ENCODE measurements at regions not wholly inside any gene's neighbourhood (a gene's known extent, or its start where the extent isn't known, plus 50 kb on each side); places are given as distances from the start of the nearest gene placed in this dataset.

DNA sequence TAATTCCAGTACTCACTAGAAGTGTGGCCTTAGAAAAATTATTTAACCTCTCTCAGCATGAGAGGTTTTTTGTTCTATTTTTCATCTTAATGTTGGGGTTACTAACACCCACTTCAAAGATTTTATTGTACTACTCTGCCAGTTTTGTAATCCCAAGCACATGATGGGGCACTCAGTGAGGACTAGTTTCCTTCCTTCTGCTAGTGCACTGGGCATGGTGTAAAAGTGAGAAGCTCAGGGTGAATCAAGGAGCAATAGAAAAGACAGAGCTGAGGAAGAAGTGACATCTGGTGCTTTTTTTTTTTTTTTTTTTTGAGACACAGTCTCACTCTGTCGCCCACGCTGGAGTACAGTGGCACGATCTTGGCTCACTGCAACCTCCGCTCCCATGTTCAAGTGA lies 439.4 kb upstream of the ARID1B start:
- Histone ChIP-seq H3K27ac (ENCODE audit: low read depth, low read length) (no peak overlapping the region), H3K36me3 (ENCODE audit: control insufficient read depth, insufficient read depth, low read length) (no peaks in the 10 kb centered on the region), H3K9me3 (ENCODE audit: control insufficient read depth, insufficient read depth, low read length) (no peaks in the 10 kb centered on the region), H3K4me1 (ENCODE audit: control insufficient read depth, insufficient read depth, low read length) (no peaks in the 10 kb centered on the region), H3K4me3 (ENCODE audit: low read depth, low read length) (no peak overlapping the region), H3K27me3 (ENCODE audit: control insufficient read depth, insufficient read depth, low read length) (no peaks in the 10 kb centered on the region)
- DNase-seq (ENCODE audit: low read depth in 4 of 6, low spot score in 6 of 6), result no peak
- WGBS (ENCODE audit: insufficient coverage), result 0% methylated on average over 1 of the region's 4 CpGs

DNA sequence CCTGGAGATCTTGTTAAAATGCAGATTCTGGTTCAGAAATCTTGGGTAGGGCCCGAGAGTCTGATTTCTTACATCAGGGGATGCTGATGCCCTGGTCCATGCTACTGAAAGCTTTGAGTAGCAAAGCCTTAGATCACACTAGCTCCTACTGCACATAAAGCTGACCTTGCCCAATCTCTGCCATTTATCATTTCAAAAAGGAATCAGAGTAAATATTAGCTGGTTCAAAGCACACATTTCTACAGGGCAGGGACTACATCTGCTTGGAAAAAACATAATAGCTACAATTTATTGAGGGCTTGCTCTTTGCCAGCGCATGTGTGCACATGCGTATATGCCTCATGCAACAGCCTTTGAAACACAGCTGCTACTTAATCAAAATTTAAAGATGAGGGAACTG lies 440.4 kb upstream of the ARID1B start:
- Histone ChIP-seq H3K9me3 (ENCODE audit: control insufficient read depth, insufficient read depth, low read length) (peaks cover 4% of the 10 kb centered on the region), H3K27me3 (ENCODE audit: control insufficient read depth, insufficient read depth, low read length) (no peaks in the 10 kb centered on the region), H3K36me3 (ENCODE audit: control insufficient read depth, insufficient read depth, low read length) (no peaks in the 10 kb centered on the region), H3K4me3 (ENCODE audit: low read depth, low read length) (no peak overlapping the region), H3K4me1 (ENCODE audit: control insufficient read depth, insufficient read depth, low read length) (no peaks in the 10 kb centered on the region), H3K27ac (ENCODE audit: low read depth, low read length) (no peak overlapping the region)
- DNase-seq (ENCODE audit: low read depth in 4 of 6, low spot score in 6 of 6), result peak in 1 of 6 donors; percentile 37
- 86% methylated on average over 3 of the region's 3 CpGs for WGBS (ENCODE audit: insufficient coverage)

DNA sequence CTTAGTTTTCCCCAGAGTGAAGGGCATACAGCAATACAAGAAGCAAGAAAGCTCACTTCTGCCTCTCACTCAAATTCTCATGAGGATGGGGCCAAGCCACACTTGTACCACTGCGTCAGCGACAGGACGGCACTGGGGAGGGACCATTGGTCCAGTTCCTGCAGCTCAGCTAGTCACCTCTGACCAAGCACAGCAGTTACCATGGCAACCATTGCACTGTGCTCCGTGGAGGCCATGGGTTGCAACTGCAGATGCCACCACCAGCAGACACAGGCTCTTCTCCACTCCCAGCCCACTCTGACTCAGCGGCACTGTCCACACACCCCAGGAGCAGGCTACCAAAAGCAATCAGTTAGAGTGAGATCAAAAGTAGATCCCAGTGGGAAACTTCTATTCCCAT lies 441.1 kb upstream of the ARID1B start:
- peak in 1 of 6 donors; percentile 67 for DNase-seq (ENCODE audit: low read depth in 4 of 6, low spot score in 6 of 6)
- WGBS (ENCODE audit: insufficient coverage), result 37% methylated on average over 5 of the region's 5 CpGs
- Histone ChIP-seq H3K36me3 (ENCODE audit: control insufficient read depth, insufficient read depth, low read length) (no peaks in the 10 kb centered on the region), H3K27me3 (ENCODE audit: control insufficient read depth, insufficient read depth, low read length) (no peaks in the 10 kb centered on the region), H3K9me3 (ENCODE audit: control insufficient read depth, insufficient read depth, low read length) (peaks cover 4% of the 10 kb centered on the region), H3K4me3 (ENCODE audit: low read depth, low read length) (no peak overlapping the region), H3K27ac (ENCODE audit: low read depth, low read length) (no peak overlapping the region), H3K4me1 (ENCODE audit: control insufficient read depth, insufficient read depth, low read length) (no peaks in the 10 kb centered on the region)

DNA sequence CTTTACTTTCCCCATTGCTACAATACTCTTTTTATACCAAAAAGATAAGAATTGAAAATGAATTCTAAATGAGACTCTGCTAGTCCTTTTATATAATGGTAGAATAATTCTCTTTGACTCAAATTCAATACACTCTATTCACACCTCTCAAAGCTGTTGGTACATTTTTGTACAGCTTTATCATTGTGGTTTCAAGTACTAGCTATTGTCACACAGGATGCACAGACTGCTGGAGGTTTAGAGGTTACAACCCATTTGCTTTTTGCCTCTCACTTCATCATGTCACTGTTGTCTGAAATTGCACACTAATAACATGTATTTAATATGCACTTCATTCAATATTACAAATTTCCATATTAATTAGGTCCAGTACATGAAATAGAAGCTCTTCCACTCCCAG lies 442.2 kb upstream of the ARID1B start:
- Histone ChIP-seq H3K27ac (ENCODE audit: low read depth, low read length) (no peak overlapping the region), H3K27me3 (ENCODE audit: control insufficient read depth, insufficient read depth, low read length) (no peaks in the 10 kb centered on the region), H3K9me3 (ENCODE audit: control insufficient read depth, insufficient read depth, low read length) (peaks cover 4% of the 10 kb centered on the region), H3K4me1 (ENCODE audit: control insufficient read depth, insufficient read depth, low read length) (no peaks in the 10 kb centered on the region), H3K4me3 (ENCODE audit: low read depth, low read length) (no peak overlapping the region), H3K36me3 (ENCODE audit: control insufficient read depth, insufficient read depth, low read length) (no peaks in the 10 kb centered on the region)
- DNase-seq (ENCODE audit: low read depth in 4 of 6, low spot score in 6 of 6), result no peak

DNA sequence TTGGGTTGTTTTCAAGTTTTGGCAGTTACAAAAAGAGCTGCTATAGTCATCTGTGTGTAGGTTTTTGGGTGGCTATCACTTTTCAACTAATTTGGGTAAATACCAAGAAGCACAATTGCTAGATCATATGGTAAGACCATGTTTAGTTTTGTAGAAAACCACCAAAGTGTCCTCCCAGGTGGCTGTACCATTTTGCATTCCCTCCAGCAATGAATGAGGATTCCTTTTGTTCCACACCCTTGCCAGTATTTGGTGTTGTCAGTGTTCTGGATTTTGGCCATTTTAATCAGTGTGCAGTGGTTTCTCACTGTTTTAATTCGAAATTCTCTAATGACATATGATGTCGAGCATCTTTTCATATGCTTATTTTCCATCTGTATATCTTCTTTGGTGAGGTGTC lies 457.5 kb upstream of the ARID1B start:
- Histone ChIP-seq H3K4me3 (ENCODE audit: low read depth, low read length) (no peak overlapping the region), H3K9me3 (ENCODE audit: control insufficient read depth, insufficient read depth, low read length) (no peaks in the 10 kb centered on the region), H3K27ac (ENCODE audit: low read depth, low read length) (no peak overlapping the region), H3K27me3 (ENCODE audit: control insufficient read depth, insufficient read depth, low read length) (no peaks in the 10 kb centered on the region), H3K4me1 (ENCODE audit: control insufficient read depth, insufficient read depth, low read length) (peaks cover 12% of the 10 kb centered on the region), H3K36me3 (ENCODE audit: control insufficient read depth, insufficient read depth, low read length) (no peaks in the 10 kb centered on the region)
- no CpG with 5 or more reads among the region's 2 CpGs for WGBS (ENCODE audit: insufficient coverage)
- DNase-seq (ENCODE audit: low read depth in 4 of 6, low spot score in 6 of 6), result peak in 1 of 6 donors; percentile 60

DNA sequence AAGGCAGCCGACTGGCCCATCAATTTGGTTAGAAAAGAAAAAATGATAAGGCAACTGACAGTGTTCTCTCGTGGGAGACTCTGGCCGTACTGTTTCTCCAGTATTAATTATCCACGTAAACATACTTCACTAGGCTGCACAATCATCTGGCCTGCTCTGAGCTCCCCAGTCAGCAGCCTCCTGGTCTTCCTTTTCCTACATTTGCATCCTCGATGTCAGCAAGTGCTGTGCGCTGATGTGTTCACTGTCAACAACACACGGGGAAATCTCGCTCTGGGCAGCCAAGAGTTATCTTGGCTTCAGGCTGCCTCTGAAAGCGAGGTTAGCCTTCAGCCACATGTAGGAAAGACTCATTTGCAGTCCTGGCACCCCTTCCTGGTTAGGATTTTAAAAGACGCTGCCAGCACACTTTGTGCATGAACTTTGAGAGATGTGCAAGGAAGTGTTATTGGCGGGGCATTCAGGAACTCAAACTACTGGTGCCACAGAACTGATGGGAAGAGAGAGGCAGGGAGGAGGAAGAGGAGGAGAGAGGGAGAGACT lies 460.5 kb upstream of the ARID1B start:
- Histone ChIP-seq H3K27ac (ENCODE audit: low read depth, low read length) (peak overlapping the region; percentile 12), H3K36me3 (ENCODE audit: control insufficient read depth, insufficient read depth, low read length) (no peaks in the 10 kb centered on the region), H3K27me3 (ENCODE audit: control insufficient read depth, insufficient read depth, low read length) (no peaks in the 10 kb centered on the region), H3K4me3 (ENCODE audit: low read depth, low read length) (no peak overlapping the region), H3K9me3 (ENCODE audit: control insufficient read depth, insufficient read depth, low read length) (no peaks in the 10 kb centered on the region), H3K4me1 (ENCODE audit: control insufficient read depth, insufficient read depth, low read length) (peaks cover 12% of the 10 kb centered on the region)
- DNase-seq (ENCODE audit: low read depth in 4 of 6, low spot score in 6 of 6), result peak in 3 of 6 donors; percentile 29 to 86 (median 66)
- 46% methylated on average over 10 of the region's 11 CpGs for WGBS (ENCODE audit: insufficient coverage)

DNA sequence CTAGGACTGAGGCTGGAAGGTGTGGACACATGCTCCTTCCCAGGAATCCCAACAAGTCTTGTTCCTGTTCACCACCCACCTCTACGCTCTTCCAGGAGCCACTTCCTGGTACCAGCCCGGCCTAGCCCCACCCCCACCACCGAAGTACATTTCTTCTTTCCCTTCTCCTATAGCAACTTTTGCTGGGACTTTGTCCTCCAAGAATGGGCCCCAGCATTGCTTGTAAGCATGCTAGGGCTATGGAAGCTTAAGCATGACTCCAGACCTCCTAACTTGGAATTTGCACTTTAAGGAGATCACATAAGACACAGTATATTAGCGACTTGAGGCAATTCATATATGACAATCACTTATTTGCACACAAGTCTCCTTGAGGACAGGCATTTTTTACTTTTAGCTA lies 462.0 kb upstream of the ARID1B start:
- Histone ChIP-seq H3K36me3 (ENCODE audit: control insufficient read depth, insufficient read depth, low read length) (no peaks in the 10 kb centered on the region), H3K27ac (ENCODE audit: low read depth, low read length) (no peak overlapping the region), H3K27me3 (ENCODE audit: control insufficient read depth, insufficient read depth, low read length) (no peaks in the 10 kb centered on the region), H3K9me3 (ENCODE audit: control insufficient read depth, insufficient read depth, low read length) (no peaks in the 10 kb centered on the region), H3K4me1 (ENCODE audit: control insufficient read depth, insufficient read depth, low read length) (peaks cover 12% of the 10 kb centered on the region), H3K4me3 (ENCODE audit: low read depth, low read length) (no peak overlapping the region)
- no peak for DNase-seq (ENCODE audit: low read depth in 4 of 6, low spot score in 6 of 6)
- WGBS (ENCODE audit: insufficient coverage), result 81% methylated on average over 3 of the region's 4 CpGs

DNA sequence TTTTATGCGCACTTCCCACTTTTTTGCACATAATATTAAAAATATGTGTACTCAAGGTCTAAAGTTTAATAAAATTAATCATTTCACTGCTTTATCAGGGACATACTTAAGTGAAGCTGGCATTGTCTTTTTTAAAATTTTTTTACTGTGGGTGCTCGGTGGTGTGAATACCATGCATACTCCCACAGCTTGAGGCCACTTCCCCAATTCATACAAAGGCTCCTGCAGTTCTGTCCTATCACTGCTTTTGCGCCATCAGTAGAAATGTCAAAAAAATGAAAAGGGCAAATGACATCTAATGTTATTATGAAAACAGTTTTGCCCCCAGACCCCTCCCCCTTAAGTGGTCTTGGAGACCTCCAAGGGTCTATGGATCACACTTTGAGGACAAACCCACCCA lies 464.1 kb upstream of the ARID1B start:
- Histone ChIP-seq H3K4me1 (ENCODE audit: control insufficient read depth, insufficient read depth, low read length) (peaks cover 12% of the 10 kb centered on the region), H3K4me3 (ENCODE audit: low read depth, low read length) (no peak overlapping the region), H3K36me3 (ENCODE audit: control insufficient read depth, insufficient read depth, low read length) (no peaks in the 10 kb centered on the region), H3K27ac (ENCODE audit: low read depth, low read length) (no peak overlapping the region), H3K9me3 (ENCODE audit: control insufficient read depth, insufficient read depth, low read length) (no peaks in the 10 kb centered on the region), H3K27me3 (ENCODE audit: control insufficient read depth, insufficient read depth, low read length) (no peaks in the 10 kb centered on the region)
- DNase-seq (ENCODE audit: low read depth in 4 of 6, low spot score in 6 of 6), result no peak
- WGBS (ENCODE audit: insufficient coverage), result no CpG with 5 or more reads among the region's 3 CpGs

DNA sequence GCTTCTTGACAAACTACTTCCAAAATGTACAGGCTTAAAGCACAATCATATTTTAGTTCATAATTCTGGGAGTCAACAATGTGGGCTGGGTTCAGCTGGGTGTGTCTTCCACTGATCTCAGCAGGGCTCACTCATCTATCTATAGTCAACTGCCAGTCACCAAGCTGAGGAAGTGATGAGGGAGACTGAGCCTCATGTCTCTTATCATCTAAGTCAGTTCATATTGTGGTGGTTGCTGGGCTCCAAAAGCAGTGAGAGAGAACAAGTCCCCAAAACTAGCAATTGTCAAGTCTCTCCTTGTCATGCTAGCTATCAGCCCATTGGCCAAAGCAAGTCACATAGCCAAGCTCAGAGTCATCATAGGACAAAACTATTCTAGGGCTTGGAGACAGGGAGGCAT lies 465.9 kb upstream of the ARID1B start:
- no peaks in the 10 kb centered on the region for H3K27me3 ChIP-seq (ENCODE audit: control insufficient read depth, insufficient read depth, low read length)
- H3K27ac ChIP-seq (ENCODE audit: low read depth, low read length), result no peak overlapping the region
- no peak for DNase-seq (ENCODE audit: low read depth in 4 of 6, low spot score in 6 of 6)
- H3K9me3 ChIP-seq (ENCODE audit: control insufficient read depth, insufficient read depth, low read length), result no peaks in the 10 kb centered on the region
- H3K36me3 ChIP-seq (ENCODE audit: control insufficient read depth, insufficient read depth, low read length), result no peaks in the 10 kb centered on the region
- no peak overlapping the region for H3K4me3 ChIP-seq (ENCODE audit: low read depth, low read length)
- peaks cover 4% of the 10 kb centered on the region for H3K4me1 ChIP-seq (ENCODE audit: control insufficient read depth, insufficient read depth, low read length)

DNA sequence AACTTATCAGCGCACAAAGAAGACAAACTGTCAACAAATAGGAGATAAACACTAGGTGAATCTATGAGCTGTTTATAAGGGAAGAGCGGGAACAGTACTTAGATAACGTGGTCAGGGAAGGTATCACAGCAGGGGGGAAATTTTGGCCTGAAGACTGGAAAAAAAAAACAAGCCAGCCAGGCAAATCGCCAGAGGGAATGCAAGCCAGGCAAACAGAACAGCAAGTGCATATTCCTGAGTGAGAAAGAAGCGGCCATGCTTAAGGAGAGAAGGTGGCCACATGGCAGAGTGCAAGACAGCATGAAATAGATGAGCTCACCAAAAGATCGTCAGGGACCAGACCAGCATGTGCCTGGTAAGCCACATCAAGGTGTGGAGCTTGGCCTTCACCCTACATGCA lies 466.5 kb upstream of the ARID1B start:
- H3K27me3 ChIP-seq (ENCODE audit: control insufficient read depth, insufficient read depth, low read length), result no peaks in the 10 kb centered on the region

More for the DNA sequence above, 466.5 kb upstream of the ARID1B start:
- H3K36me3 ChIP-seq (ENCODE audit: control insufficient read depth, insufficient read depth, low read length), result no peaks in the 10 kb centered on the region
- H3K9me3 ChIP-seq (ENCODE audit: control insufficient read depth, insufficient read depth, low read length), result no peaks in the 10 kb centered on the region
- no peak overlapping the region for H3K4me3 ChIP-seq (ENCODE audit: low read depth, low read length)
- DNase-seq (ENCODE audit: low read depth in 4 of 6, low spot score in 6 of 6), result peak in 1 of 6 donors; percentile 31
- 66% methylated on average over 6 of the region's 6 CpGs for WGBS (ENCODE audit: insufficient coverage)
- H3K4me1 ChIP-seq (ENCODE audit: control insufficient read depth, insufficient read depth, low read length), result peaks cover 4% of the 10 kb centered on the region
- no peak overlapping the region for H3K27ac ChIP-seq (ENCODE audit: low read depth, low read length)
